ENCODE measurements at regions not wholly inside any gene's neighbourhood (a gene's known extent, or its start where the extent isn't known, plus 50 kb on each side); places are given as distances from the start of the nearest gene placed in this dataset.

GRCh38 chr5:19172926-19173470 lies 815.0 kb downstream of the CDH18 start:
- no peak for TF ChIP-seq JUND (IDR thresholded peaks at IDR 0.05; ENCODE audit: low read depth)
- in situ Hi-C loops (cut with HindIII; ENCODE audit: low pct_unique_long_range_greater_than_20kb, low sequenced_read_pairs) = no loop called here
- DNase-seq (ENCODE audit: low read depth in 1 of 2, low spot score in 1 of 2) = no peak

DNA sequence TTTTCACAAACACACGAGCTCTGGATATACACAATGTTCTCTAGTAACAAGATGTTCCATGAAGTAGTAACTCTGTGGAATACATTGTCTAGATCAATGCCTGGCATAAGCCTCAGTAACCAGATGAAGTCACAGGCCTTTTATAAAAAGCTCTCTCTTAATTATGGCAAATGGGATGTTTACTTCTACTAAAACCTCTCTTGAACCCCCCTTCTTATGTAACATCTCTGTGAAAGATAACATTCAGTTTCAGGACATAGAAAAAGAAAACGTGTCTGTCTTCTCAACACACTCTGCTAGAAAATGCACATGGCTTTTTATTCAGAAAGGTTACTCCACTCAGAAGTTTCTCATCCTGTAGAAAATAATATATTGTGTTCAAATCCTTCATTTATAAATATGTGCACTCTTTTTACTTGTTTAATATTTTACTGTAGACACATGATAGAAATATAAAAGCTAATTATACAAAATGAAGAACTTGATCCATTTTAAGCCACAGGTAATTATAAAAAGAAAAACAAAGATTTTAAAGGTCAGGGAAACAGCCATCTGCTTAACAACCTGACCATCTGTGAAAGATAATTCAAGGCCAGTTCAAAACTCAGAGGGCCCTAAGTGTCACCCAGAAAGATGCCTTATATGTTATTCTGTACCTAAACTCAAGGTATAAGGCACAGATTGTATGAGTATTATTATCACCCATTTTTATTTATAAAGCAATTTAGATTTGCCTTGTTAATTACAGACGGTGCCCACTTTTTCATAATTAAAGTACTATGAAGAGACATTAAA lies 812.0 kb downstream of the CDH18 start:
- DNase-seq (ENCODE audit: low read depth in 1 of 2, low spot score in 1 of 2) = no peak
- in situ Hi-C loops (cut with HindIII; ENCODE audit: low pct_unique_long_range_greater_than_20kb, low sequenced_read_pairs) = no loop called here
- TF ChIP-seq JUND (IDR thresholded peaks at IDR 0.05; ENCODE audit: low read depth) = no peak

DNA sequence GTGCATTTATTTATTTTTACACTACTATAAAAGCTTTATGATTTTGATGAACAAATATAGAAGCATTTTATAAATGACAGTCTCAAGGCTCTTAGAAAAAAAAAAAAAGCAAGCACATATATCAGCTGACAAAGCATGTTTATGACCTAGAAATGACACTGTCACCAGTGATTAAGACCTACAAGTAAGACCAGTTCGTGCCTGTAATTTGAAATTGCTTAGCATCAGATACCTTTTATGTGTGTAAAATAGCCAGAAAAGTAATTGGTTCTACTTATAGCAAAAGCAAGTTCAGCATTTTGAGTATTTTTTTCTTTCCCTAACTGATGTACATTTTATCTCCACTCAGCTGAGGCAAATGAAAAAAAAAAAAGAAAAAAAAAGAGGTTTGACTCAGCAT lies 808.4 kb downstream of the CDH18 start:
- no peak for TF ChIP-seq JUND (IDR thresholded peaks at IDR 0.05; ENCODE audit: low read depth)
- DNase-seq (ENCODE audit: low read depth in 1 of 2, low spot score in 1 of 2) = no peak
- in situ Hi-C loops (cut with HindIII; ENCODE audit: low pct_unique_long_range_greater_than_20kb, low sequenced_read_pairs) = no loop called here

- no peak for DNase-seq (ENCODE audit: low read depth in 1 of 2, low spot score in 1 of 2)
- in situ Hi-C loops (cut with HindIII; ENCODE audit: low pct_unique_long_range_greater_than_20kb, low sequenced_read_pairs) = no loop called here
- TF ChIP-seq JUND (IDR thresholded peaks at IDR 0.05; ENCODE audit: low read depth) = no peak
Observed at GRCh38 chr5:19189176-19189575, 798.8 kb downstream of the CDH18 start.

DNA sequence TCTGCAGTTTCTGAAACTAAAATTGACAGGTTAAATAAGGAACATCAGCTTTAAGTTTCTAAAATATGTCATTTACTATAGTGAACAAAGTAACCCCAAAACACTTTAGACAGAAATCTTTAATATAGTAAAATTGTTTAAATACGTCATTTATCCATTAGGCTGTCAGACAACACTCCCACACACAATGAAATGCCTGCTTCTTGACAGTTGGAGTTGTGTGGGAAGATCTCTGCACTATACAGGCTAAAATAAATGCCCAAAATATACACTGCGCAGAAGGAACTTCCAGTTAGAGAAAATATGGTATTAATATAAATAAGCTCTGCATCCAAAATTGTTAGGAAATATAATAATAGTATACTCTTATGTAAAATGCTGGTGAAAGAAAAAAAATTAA lies 794.4 kb downstream of the CDH18 start:
- no peak for DNase-seq (ENCODE audit: low read depth in 1 of 2, low spot score in 1 of 2)
- in situ Hi-C loops (cut with HindIII; ENCODE audit: low pct_unique_long_range_greater_than_20kb, low sequenced_read_pairs) = no loop called here
- no peak for TF ChIP-seq JUND (IDR thresholded peaks at IDR 0.05; ENCODE audit: low read depth)

GRCh38 chr5:19196631-19197030 lies 791.4 kb downstream of the CDH18 start:
- TF ChIP-seq JUND (IDR thresholded peaks at IDR 0.05; ENCODE audit: low read depth) = no peak
- DNase-seq (ENCODE audit: low read depth in 1 of 2, low spot score in 1 of 2) = no peak
- in situ Hi-C loops (cut with HindIII; ENCODE audit: low pct_unique_long_range_greater_than_20kb, low sequenced_read_pairs) = no loop called here

DNA sequence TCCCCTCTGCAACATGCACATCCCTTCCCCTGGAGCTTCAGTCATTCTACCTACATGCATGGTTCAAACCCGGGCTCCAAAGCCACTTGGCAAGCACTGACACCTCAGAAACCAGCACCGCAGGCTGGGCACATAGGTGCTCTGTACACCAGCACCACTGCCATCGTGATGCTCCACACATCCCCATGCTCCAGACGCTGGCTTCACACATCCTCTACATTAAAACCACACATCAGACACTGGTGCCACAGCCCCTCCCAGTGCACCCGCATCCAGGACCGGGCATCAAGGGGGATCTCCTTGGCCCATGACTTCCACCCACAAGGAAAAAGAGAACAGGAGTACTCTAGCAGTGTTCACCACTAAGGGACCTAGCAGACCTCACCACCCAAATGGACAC lies 787.7 kb downstream of the CDH18 start:
- DNase-seq (ENCODE audit: low read depth in 1 of 2, low spot score in 1 of 2) = no peak
- TF ChIP-seq JUND (IDR thresholded peaks at IDR 0.05; ENCODE audit: low read depth) = no peak

GRCh38 chr5:19208397-19208796 lies 779.6 kb downstream of the CDH18 start:
- TF ChIP-seq JUND (IDR thresholded peaks at IDR 0.05; ENCODE audit: low read depth) = no peak
- in situ Hi-C loops (cut with HindIII; ENCODE audit: low pct_unique_long_range_greater_than_20kb, low sequenced_read_pairs) = no loop called here
- no peak for DNase-seq (ENCODE audit: low read depth in 1 of 2, low spot score in 1 of 2)

More for the DNA sequence above, 787.7 kb downstream of the CDH18 start:
- in situ Hi-C loops (cut with HindIII; ENCODE audit: low pct_unique_long_range_greater_than_20kb, low sequenced_read_pairs) = no loop called here

GRCh38 chr5:19210886-19211285 lies 777.1 kb downstream of the CDH18 start:
- in situ Hi-C loops (cut with HindIII; ENCODE audit: low pct_unique_long_range_greater_than_20kb, low sequenced_read_pairs) = no loop called here
- no peak for DNase-seq (ENCODE audit: low read depth in 1 of 2, low spot score in 1 of 2)
- no peak for TF ChIP-seq JUND (IDR thresholded peaks at IDR 0.05; ENCODE audit: low read depth)

DNA sequence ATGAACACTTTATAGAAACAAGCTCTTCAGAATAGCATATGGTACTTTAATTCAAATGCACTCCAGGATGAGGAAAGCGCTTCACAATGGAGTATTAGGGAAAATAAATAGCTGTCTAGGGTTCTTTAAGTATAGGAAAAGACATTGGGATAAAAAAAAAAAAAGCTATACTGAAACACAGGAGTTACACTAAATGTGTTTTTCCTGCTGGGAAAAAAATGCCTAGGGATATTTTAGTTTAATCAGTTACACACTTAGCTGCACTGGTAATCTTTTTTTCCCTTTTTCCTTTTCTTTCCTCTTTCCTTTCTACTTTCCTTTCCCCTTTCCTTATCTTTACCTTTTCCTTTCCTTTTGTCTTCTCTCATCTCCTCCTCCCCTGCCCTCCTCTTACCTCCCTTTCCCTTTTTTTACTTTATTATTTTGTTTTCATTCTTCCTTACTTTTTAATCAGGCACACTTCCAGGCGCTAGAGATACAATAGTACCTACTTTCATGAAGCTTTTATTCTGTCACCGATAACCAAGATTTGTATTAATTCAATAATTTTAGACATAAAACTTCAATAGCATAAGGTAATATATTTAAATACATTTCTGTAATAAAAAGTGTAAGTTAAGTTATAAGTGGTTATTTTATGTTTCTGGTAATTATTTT lies 758.7 kb downstream of the CDH18 start:
- no peak for DNase-seq (ENCODE audit: low read depth in 1 of 2, low spot score in 1 of 2)
- no peak for TF ChIP-seq JUND (IDR thresholded peaks at IDR 0.05; ENCODE audit: low read depth)
- in situ Hi-C loops (cut with HindIII; ENCODE audit: low pct_unique_long_range_greater_than_20kb, low sequenced_read_pairs) = no loop called here

- DNase-seq (ENCODE audit: low read depth in 1 of 2, low spot score in 1 of 2) = no peak
- no peak for TF ChIP-seq JUND (IDR thresholded peaks at IDR 0.05; ENCODE audit: low read depth)
- in situ Hi-C loops (cut with HindIII; ENCODE audit: low pct_unique_long_range_greater_than_20kb, low sequenced_read_pairs) = no loop called here
Observed at GRCh38 chr5:19233573-19233972, 754.4 kb downstream of the CDH18 start.

DNA sequence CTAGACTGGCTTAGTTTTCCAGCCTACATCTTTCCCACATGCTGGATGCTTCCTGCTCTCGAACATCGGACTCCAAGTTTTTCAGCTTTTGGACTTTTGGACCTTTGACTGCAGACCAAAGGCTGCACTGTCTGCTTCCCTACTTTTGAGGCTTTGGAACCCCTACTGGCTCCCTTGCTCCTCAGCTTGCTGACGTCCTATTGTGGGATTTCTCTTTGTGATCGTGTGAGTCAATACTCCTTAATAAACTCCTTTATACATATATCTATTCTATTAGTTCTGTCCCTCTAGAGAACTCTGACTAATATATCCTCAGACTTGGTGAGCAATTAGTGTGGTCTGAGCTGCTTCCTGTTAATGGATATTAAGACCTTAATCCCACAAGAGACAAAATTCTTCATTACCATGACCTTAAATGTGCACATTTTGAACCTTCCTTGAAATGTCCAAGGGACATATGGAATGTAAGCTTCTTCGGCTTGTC lies 752.9 kb downstream of the CDH18 start:
- in situ Hi-C loops (cut with HindIII; ENCODE audit: low pct_unique_long_range_greater_than_20kb, low sequenced_read_pairs) = no loop called here
- no peak for DNase-seq (ENCODE audit: low read depth in 1 of 2, low spot score in 1 of 2)
- TF ChIP-seq JUND (IDR thresholded peaks at IDR 0.05; ENCODE audit: low read depth) = no peak

GRCh38 chr5:19240170-19240569 lies 747.8 kb downstream of the CDH18 start:
- in situ Hi-C loops (cut with HindIII; ENCODE audit: low pct_unique_long_range_greater_than_20kb, low sequenced_read_pairs) = no loop called here

More at GRCh38 chr5:19240170-19240569, 747.8 kb downstream of the CDH18 start:
- no peak for TF ChIP-seq JUND (IDR thresholded peaks at IDR 0.05; ENCODE audit: low read depth)
- DNase-seq (ENCODE audit: low read depth in 1 of 2, low spot score in 1 of 2) = no peak

Measured in T47D (cell line).